HG03045 (cell line): ENCODE measurements at regions not wholly inside any gene's neighbourhood (a gene's known extent, or its start where the extent isn't known, plus 50 kb on each side); places are given as distances from the start of the nearest gene placed in this dataset.

ENCODE experiments used
- ATAC-seq: cut with Tn5 transposase; IDR thresholded peaks from one replicate; pipeline ENCODE4 v1.9.1; 2021; ENCODE audit warnings: mild to moderate bottlenecking, moderate library complexity; ENCODE audit not compliant: unreplicated experiment

GRCh38 chr2:102078773-102079172 lies 63.8 kb upstream of the IL1R1 start:
- ATAC-seq, result no peak

GRCh38 chr2:102080451-102081242 lies 61.9 kb upstream of the IL1R1 start:
- peak; percentile 38 for ATAC-seq

GRCh38 chr2:102081243-102081522 lies 61.4 kb upstream of the IL1R1 start:
- no peak for ATAC-seq

- no peak for ATAC-seq
These were observed 60.9 kb upstream of the IL1R1 start for GRCh38 chr2:102081606-102082005.

GRCh38 chr2:102082571-102083392 lies 59.8 kb upstream of the IL1R1 start:
- peak; percentile 78 for ATAC-seq

- no peak for ATAC-seq
These were observed 59.2 kb upstream of the IL1R1 start for GRCh38 chr2:102083393-102083703.

GRCh38 chr2:102084651-102085050 lies 57.9 kb upstream of the IL1R1 start:
- no peak for ATAC-seq

GRCh38 chr2:102085238-102085637 lies 57.3 kb upstream of the IL1R1 start:
- no peak for ATAC-seq

- ATAC-seq, result no peak
These were observed 56.2 kb upstream of the IL1R1 start for GRCh38 chr2:102086150-102086872.

GRCh38 chr2:102091121-102091520 lies 51.4 kb upstream of the IL1R1 start:
- no peak for ATAC-seq

GRCh38 chr2:102091908-102092307 lies 50.6 kb upstream of the IL1R1 start:
- ATAC-seq, result no peak

GRCh38 chr2:102092535-102092934 lies 50.0 kb upstream of the IL1R1 start:
- no peak for ATAC-seq
